ENCODE measurements at regions not wholly inside any gene's neighbourhood (a gene's known extent, or its start where the extent isn't known, plus 50 kb on each side); places are given as distances from the start of the nearest gene placed in this dataset.

DNA sequence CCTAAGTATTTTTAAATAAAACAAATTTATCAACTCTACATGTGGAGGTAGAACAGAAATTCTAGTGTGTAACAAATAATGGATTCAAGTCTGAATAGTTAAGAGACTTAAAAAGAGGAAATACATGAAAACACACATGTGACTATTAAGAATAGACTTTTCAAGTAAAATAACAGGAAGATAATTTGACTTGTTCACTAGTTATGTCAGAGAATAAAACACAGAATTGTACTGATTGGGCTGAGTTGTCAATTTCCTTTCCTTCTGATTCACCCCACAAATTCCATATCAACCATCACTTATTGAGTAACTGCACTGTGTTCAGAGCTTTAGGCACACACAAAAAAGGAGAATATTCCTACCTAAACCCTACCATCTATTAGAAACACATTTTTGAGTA, 557.2 kb downstream of the TUSC7 start:
- no peak for DNase-seq

DNA sequence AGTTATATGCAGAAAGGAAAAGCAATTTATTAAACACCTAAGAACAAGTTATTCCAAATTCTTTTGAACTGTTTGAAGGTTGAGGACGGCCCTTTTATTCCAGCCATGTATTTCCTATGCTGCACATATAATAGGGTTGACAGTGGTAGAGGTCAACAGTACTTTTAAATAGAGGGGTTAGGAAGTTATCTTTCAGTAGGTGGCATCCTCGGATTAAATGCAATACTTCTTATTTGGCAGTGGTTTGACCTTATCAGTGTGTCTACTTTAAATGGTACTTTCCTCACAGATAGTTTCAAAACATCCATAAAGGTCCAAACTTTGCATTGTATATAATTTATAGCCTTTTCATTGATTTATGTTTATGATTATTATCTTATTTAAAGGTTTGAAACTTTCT, 558.7 kb downstream of the TUSC7 start:
- DNase-seq: no peak

DNA sequence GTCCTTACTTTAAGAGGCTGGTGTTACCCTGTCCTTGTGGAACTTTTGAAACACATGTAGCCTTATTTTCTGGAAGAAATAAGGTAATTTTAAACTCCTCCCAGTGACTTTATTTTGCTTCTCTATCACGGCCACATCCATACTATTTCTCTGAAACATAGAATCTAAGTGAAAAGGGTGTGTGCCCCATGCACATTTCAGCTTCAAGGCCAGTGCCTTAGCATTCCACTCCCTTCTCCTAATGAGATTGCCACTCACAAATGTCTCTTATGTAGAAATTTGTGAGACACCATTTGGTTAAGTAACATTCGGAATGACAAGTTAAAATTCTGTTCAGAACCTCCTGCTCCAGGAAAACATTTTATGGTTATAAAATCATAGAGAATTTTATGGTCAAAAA, 562.7 kb downstream of the TUSC7 start:
- no peak for DNase-seq

DNA sequence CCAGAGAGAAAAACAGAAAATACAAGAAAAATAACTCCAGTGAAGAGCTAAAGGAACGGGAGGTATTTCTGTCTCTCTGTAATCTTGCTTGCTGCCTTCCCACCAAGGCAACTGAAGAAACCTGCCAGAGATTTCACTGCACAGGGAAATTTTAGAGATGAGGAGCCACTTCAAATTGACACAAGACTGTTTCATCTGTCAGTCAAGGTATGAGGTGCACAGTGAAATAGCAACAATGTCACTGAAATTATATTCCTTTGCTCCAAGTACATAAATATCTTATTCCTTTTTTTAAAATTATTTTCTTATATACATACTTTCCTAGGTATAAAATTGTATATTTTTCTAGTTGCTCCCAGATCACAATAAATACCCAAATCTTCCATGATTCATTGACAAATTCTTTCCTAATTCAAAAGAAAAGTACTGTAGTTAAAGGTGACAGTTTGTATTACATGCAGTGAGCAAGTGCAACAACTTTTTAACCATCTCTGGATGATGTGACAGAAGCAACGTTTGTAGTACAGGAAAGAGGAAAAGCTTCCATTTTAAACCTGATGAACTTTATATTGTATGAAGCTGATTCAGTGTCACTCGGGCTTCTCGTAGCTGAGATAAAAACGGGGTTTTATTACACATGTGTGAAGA, 563.4 kb downstream of the TUSC7 start:
- no peak for DNase-seq

DNA sequence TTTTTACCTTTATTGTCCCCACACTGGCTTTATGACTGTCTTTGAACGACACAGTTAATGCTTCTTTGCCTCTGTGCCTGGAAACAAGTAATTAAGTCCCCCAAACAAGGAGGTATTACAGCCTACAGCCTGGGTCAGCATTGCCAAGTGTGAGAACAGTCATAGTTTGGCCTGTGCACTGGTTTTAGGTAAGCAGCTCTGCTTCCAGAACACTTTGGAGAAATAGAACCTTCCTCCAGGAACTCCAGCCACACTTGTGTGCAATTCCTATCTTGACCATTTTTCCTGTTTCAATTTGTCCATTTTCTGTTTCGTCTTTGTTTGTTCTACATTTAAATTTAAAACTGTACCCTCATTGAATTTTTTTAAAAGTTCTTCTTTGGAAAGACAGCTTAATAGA, 568.2 kb downstream of the TUSC7 start:
- DNase-seq: no peak

DNA sequence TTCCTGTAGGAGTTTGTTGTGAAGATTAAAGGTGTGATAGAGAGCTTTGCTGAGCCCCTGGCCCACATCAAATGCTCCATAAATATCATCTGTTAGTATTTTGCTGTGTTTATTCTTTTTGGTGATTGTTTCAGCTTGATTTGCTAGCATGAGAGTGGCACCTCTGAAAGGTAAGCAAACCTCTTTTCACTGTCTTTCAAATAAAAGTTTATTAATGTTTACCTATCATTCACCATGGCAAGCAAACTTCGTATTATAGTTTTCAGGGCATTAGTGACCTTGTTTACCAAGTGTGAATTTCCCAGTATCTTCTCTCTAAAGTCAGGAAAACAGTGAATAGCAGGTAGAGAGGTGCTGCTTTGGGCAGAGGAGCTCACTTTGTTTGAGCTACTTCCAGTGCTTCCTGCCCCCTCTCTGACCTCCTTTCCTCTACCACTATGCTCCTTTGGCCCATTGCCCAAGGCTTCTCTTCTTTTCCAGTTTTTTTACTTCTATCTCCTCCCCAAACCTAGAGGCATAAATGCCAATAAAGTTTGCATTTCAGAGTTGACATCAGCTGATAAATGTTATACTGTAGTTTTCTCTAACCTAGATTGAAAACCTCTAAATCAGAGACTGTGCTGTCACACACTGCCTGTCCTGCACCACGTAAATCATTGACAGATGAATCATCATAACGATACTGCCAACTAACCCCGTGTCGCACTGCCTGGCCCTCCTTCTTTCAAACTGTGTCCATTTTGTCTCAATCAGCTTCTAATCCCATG, 569.0 kb downstream of the TUSC7 start:
- DNase-seq: no peak

DNA sequence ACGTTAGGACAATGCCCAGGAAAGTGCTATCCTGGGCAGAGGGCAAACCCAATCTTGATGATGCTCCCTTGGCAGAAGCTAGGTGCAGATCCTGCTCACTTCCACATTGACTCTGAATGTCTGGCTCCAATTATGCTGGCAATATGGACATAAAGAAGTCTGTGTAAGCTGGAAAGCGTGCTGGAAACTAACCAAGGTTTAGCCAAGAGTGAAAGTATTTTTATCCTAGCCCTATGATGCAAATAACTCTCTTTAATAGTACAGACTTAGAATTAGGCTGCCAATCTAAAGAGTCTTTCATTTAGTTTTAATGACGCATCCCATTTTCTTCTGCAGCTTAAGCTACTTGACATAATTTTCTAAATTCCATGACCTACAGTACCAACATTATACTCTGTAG, 571.8 kb downstream of the TUSC7 start:
- no peak for DNase-seq

DNA sequence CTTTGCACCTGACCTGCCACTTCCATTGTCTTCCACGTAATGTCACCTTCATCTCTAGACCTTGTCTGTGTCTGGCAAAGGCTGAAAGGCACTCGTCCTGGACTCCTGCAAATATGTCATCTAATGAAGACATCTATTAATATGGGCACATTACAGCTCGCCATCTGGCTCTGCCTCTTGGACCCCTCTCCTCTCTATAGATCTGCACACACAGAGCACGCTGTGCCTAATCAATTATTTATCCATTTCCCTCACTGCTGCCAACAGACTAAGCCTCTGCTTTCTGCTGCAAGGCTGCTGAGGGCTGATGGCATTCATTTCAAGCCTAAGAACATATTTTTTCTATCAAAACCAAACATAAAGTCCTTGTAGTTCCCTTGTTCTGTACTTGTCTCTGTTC, 573.0 kb downstream of the TUSC7 start:
- no peak for DNase-seq

DNA sequence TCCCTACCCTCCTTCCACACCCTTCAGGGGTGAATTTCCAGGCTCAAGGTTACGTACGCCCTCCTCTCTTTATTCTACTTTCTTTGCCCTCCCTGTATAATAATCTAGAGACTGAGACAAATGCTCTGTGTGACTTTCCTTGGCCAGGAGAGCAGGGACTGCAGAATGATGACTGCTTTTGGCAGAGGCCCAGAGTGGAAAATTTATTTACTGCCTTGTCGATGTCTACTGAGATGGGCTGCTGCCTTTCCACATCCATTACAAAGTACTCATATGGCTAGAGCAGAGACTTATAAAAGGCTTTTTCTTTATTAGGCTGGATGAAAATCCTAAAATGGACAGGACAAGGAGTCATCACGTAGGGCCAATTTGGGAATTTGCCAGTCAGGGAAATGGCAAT, 576.2 kb downstream of the TUSC7 start:
- DNase-seq: peak; percentile 29

DNA sequence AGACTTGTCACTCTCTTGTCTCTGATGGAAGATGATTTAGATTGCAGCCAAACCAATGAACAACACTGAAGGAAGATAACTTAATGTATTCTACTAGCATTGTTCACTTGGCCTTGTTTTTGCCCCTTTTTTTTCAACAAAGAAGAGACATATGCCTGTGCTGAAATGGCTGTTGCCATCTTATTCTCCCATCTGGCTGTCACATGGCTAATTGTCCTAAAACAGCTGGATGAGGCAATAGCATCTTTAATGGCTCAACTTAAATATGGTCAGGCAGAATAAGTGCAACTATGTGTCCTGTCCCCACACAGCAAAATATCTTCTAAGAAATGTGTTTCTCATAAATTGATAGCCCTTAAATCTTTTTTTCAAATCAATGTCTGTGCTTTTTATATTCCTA, 576.9 kb downstream of the TUSC7 start:
- DNase-seq: no peak

DNA sequence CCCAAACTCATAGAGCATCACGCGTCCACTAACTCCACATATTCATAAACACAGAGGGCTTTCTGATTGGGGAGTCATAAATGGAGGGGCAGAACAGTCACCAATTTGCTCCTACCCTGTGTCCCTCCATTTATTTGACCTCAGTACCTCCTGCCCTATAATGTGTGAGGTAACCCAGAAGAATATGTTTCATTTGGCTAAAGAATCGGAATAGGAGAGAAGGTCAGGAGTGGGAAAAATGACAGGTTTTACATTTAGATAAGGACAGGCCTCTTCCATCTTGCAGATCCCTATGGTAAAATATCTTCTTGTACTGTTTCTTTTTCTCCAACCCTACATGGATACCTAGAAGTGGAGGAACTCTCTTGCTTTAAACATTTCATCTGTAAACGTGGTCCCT, 578.0 kb downstream of the TUSC7 start:
- DNase-seq: no peak

DNA sequence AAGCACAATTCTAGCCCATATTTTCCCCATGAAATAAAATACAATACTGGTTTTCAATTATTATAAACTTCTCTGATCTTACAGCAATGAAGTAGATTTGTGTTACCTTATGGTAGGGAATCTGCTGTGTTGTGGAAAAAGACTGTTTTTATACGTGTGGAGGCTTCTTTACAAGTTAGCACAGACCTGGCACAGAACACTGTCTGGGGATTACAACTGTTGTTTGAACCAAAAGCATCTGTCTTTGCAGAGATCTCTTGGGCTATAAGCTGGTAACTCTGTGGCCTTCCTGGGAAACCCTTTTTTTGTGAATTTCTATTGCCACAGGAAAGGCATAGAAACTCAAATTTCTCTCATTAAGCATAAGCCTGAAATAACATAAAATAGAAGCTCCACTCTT, 581.9 kb downstream of the TUSC7 start:
- DNase-seq: no peak

DNA sequence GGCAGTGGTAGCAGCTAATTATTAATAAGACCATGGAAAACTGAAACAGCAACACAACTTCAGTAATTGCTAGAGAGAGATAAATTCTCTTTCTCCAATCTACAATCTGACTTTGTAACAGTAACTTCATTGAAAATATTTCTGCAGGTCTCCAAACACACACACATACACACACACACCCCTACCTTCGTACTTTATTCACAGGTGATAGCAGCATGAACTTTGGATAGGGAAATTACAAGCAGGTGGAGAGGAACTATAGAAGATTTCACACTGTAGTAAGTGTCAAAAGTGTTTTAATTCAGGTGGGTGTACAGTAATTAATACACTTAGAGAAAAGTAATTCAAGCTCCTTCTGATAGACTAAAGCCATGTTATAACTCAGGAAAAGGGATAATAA, 587.5 kb downstream of the TUSC7 start:
- no peak for DNase-seq

DNA sequence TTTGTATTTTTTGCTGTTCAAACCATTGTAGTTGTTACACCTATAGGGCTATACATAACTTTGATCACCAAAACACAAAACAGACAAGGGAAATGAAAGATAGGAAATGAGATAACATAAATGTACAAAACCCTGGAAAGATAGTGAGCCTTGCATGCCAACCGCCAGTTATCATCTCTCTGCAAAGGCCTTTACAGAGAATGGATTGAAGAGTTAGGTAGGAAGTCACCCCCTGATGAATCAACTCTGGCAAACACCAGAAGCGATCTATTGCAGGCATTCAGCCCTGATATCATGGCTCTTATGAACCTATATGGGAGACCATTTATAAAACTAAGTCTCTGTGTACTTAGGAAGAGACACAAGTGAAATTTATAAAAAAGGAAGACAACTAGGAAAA, 588.0 kb downstream of the TUSC7 start:
- DNase-seq: no peak

DNA sequence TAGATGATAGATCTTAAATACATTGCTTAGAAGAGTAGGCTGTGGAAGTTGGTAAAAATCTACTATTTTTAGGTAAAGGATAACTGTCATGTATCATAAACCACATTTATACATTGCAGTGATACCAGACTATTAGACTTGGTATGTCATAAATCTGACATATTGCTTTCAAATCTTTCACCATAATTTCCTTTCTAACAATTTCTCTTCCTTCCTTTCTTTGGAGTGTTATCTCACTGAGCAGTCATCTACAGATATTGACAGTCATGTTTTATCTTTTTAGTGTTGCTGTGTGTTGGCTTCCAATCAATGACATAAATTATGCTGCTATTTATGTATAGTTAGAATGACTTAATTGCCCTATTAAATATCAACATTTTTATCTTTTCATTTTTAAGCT, 588.7 kb downstream of the TUSC7 start:
- no peak for DNase-seq

DNA sequence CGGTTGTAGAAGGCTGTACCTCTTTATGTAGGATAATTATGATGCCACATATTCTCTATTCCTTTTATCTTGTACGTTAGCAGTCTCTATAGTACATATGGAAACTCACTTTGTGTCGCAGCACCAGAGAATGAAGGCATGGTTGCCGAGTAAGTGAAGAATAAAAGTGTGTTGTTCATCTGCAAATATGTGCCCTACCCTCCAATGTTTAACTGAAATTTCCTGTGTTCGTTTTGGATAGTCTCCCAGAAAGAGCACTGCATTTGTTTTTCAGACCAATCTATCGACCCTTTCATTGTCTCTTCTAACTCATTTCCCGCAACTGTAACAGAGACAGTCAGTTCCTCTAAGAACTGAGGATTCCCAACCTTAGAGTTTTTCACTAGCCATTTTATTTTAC, 592.8 kb downstream of the TUSC7 start:
- no peak for DNase-seq

DNA sequence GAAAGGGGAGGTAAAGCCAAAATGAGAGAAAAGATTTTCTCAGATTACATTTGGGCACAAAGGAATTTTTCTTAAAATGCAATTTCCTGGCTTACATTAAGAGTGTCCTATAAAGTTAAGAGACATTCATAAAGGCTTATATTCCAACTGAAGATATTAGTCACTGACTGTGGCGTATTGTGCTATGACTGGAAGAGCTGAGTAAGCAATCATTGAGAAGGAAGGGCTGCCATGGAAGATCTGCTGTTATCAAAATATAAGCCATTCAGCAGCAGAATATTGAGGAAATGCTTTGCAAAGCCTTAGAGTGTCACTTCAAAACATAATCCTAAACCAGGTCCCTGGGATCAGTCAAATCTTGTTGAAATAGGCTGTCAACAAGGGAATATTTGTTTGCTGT, 593.9 kb downstream of the TUSC7 start:
- no peak for DNase-seq

DNA sequence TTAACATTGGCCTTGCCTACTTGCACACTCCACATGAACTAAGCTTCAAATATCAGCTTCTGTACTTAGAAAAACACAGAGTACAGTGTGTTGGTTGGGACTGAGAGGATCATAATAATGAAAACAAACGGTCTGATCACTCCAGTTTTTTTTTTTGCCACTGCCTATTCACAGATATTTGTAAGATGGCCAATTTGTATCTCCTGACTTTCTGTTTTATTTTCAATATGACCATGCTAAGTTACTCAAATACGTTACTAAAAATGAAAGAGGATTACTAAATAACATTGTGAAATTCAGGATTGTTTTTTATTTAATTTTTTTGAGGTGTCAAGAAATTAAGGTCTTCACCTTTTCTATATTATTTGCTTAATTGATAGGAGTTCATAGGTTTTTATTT, 595.1 kb downstream of the TUSC7 start:
- no peak for DNase-seq

DNA sequence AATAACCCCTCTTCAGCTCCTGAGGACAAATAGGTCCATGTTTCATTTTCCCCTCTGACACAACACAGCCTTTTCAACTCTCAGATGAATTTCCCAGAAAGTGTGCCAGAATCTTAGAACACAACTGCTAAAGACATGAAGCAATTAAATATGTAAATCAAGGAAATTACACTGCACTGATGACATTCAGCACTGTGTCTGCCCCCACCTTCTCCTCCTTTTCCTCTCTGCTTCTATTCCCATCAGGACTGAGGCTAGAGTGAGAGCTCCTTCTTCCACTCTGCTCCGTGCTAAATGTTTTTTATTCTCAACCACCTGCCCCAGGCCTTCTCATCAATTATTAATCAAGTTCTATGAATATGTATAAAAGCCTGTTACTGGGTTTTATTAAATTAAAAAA, 596.1 kb downstream of the TUSC7 start:
- no peak for DNase-seq

DNA sequence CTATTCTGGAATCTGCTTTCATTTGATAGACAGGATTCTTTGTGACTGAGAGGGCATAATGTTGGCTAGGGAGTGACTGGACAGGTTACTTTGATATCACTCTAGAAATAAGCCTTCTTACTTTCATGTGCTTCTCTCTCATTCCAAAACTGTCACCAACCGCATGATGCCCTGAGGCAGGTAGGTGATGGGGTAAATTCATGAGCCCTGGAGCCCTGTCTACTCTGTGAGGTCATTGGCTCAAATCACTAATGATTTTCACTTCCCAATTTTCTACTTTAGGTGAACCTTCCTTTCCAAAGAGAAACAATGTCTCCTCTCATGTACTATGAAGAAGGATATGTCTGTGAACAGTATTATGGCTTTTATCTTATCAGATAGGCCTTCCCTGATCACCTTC, 596.7 kb downstream of the TUSC7 start:
- DNase-seq: no peak

DNA sequence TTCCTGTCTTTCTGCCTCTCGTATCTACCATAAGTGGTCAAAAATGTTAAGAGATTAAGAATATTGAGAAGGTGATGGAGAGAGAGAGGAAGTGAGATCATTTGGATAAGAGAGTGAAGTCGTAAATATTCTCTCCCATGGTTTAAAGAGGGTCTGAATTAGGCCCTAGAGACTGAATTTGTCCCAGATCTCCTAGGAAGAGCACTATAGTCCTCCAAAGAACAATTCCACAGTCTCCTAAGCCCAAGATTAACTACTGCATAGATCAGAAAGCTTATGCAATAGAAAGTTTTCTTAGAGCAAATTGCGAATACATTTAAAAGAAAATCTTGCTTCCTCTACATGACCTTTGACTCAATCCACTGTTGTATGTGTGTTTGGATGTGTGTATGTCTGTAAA, 598.8 kb downstream of the TUSC7 start:
- no peak for DNase-seq

DNA sequence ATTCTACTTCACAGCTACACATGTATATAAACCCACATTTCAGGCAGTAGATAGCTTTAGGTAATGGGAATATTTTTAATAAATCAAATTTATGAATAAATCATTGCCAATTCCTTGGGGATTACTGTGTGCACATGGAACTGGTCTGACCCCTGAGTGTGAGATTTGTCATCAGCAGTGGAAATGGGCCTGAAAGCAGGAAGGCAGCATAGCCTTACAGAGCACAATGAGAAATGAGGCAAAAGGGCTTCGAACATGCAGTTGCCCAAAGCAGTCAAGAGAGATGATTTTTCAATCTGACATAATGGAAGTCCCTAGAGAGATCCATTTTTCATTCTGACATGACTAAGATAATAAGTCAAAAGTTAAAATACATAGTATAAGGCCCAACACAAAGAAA, 599.2 kb downstream of the TUSC7 start:
- no peak for DNase-seq

DNA sequence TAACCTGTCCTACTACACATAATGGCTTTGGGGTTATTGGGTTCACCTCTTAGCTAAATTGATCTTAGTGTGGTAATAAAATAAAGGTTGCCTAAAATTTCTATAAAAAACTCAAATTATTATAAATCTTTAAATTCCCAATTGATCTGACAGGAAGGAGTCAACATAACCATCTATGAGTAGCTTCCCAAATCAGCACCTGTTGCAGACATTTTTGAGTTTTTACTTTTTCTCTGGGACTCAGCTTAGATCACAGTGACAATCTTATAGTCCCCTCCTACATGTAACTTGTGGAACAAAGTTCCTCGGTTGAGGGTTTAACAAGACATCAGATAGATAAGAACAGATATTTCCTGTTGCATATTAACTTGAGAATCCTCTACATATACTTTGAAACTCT, 601.0 kb downstream of the TUSC7 start:
- DNase-seq: no peak

DNA sequence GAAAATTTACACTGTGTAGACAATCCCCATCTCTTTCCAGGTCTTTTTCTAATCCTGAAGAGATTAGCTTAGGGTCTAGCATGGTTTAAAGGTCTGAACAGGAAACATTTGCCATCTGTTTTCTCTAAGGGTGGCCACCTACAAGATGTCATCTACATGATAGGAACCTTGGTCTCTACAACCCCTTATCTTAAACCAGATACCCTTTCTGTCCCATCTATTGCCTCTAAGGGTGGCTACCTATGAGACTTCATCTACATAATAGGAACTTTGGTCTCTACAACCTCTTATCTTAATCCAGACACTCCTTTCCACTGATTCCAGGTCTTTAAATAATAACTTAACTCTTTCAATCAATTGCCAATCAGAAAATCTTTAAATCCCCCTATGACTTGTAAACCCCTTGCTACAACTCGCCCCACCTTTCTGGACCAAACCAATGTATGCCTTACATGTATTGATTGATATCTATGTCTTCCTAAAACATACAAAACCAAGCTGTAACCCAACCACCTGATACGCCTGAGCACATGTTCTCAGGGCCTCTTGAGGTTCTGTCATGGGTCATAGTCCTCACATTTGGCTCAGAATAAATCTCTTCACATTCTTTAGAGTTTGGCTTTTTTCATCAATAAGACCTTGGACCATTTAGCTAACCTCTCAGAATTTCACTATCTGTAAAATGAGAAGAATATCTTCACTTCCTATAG, 605.0 kb downstream of the TUSC7 start:
- no peak for DNase-seq
